K562 (cell line): ENCODE measurements at regions not wholly inside any gene's neighbourhood (a gene's known extent, or its start where the extent isn't known, plus 50 kb on each side); places are given as distances from the start of the nearest gene placed in this dataset.

Source experiments
- CHD2 ChIP-seq: IDR thresholded peaks from 2 replicates; pipeline ENCODE4 v1.6.1; 2011; ENCODE audit warnings: low read depth, low read length
- CREB3L1 ChIP-seq: fragments of 450-650 bp; IDR thresholded peaks from 2 replicates; pipeline ENCODE4 v1.6.1; 2014; ENCODE audit warnings: low read depth, mild to moderate bottlenecking, moderate library complexity, borderline replicate concordance
- E2F5 ChIP-seq: sonication (generic); formaldehyde crosslinking; IDR thresholded peaks from 2 replicates; pipeline ENCODE4 v1.8.0; 2022; ENCODE audit warnings: mild to moderate bottlenecking, missing genetic modification reagents
- FOXO4 ChIP-seq: fragments of 450-650 bp; formaldehyde crosslinking; IDR thresholded peaks from 2 replicates; pipeline ENCODE4 v1.4.0; 2020; ENCODE audit warnings: mild to moderate bottlenecking, moderate library complexity
- HINFP ChIP-seq: fragments of 450-650 bp; conservative IDR thresholded peaks from 2 replicates; pipeline ENCODE4 v1.6.1; 2016; ENCODE audit warnings: missing genetic modification characterization, low read depth, mild to moderate bottlenecking, control low read depth, missing compliant biosample characterization
- KAT7 ChIP-seq: sonication (generic); formaldehyde crosslinking; IDR thresholded peaks from 2 replicates; pipeline ENCODE4 v1.8.0; 2022; ENCODE audit warnings: missing genetic modification reagents, mild to moderate bottlenecking, borderline replicate concordance
- KDM5B ChIP-seq: fragments of 200-600 bp; sonication (generic); IDR thresholded peaks from 2 replicates; pipeline ENCODE4 v1.6.1; 2012; ENCODE audit warnings: low read depth, mild to moderate bottlenecking, moderate library complexity, low read length, control low read depth, inconsistent platforms; ENCODE audit not compliant: insufficient replicate concordance
- LEF1 ChIP-seq: fragments of 450-650 bp; IDR thresholded peaks from 2 replicates; pipeline ENCODE4 v1.6.1; 2016; ENCODE audit warnings: mild to moderate bottlenecking
- NFE2 ChIP-seq: IDR thresholded peaks from 2 replicates; pipeline ENCODE4 v1.6.1; 2014; ENCODE audit warnings: antibody characterized with exemption, low read depth
- NR0B1 ChIP-seq: fragments of 450-650 bp; IDR thresholded peaks from one replicate; pipeline ENCODE4 v1.6.1; 2018; ENCODE audit warnings: mild to moderate bottlenecking, moderate library complexity; ENCODE audit not compliant: partially characterized antibody
- NR1H2 ChIP-seq: sonication (generic); formaldehyde crosslinking; IDR thresholded peaks from 2 replicates; pipeline ENCODE4 v1.4.0; 2020; ENCODE audit warnings: mild to moderate bottlenecking, missing genetic modification reagents
- POLR3A ChIP-seq: IDR thresholded peaks from 2 replicates; pipeline ENCODE4 v1.6.1; 2011; ENCODE audit warnings: borderline replicate concordance, mild to moderate bottlenecking, moderate library complexity; ENCODE audit not compliant: insufficient read length, insufficient read depth; ENCODE audit errors: extremely low read depth
- SIN3A ChIP-seq, 2 experiments: fragments of 150-350 bp in 1 of 2; IDR thresholded peaks; 2 replicates each; pipeline ENCODE4 v1.6.1; 2011 to 2016; ENCODE audit warnings: borderline replicate concordance in 2 of 2, low read depth in 2 of 2, low read length in 2 of 2, mild to moderate bottlenecking in 2 of 2, moderate library complexity in 2 of 2; ENCODE audit not compliant: control insufficient read depth in 1 of 2
- SMAD3 ChIP-seq: fragments of 450-650 bp; formaldehyde crosslinking; conservative IDR thresholded peaks from 2 replicates; pipeline ENCODE4 v1.4.0; 2020; ENCODE audit warnings: mild to moderate bottlenecking
- TOE1 ChIP-seq, 2 experiments: fragments of 450-650 bp in 1 of 2; sonication (generic) in 1 of 2; formaldehyde crosslinking in 1 of 2; IDR thresholded peaks; 2 replicates each; pipeline versions ENCODE4 v1.7.1 to v1.8.0; 2016 to 2022; ENCODE audit warnings: borderline replicate concordance in 2 of 2, mild to moderate bottlenecking in 2 of 2, antibody characterized with exemption in 1 of 2, inconsistent platforms in 1 of 2, low read depth in 1 of 2, missing genetic modification reagents in 1 of 2, moderate library complexity in 1 of 2
- ZFP30 ChIP-seq: fragments of 250-450 bp; sonication (Bioruptor Pico); IDR thresholded peaks from 2 replicates; pipeline ENCODE4 v1.8.0; 2022; ENCODE audit warnings: moderate library complexity, mild to moderate bottlenecking, inconsistent platforms, borderline replicate concordance
- ZNF121 ChIP-seq: sonication (generic); formaldehyde crosslinking; conservative IDR thresholded peaks from 2 replicates; pipeline ENCODE4 v1.8.0; 2022; ENCODE audit warnings: missing genetic modification reagents
- ZNF232 ChIP-seq: sonication (generic); formaldehyde crosslinking; IDR thresholded peaks from 2 replicates; pipeline ENCODE4 v1.8.0; 2022; ENCODE audit warnings: mild to moderate bottlenecking, missing genetic modification reagents
- ZNF263 ChIP-seq: sonication (generic); formaldehyde crosslinking; IDR thresholded peaks from 2 replicates; pipeline ENCODE4 v1.8.0; 2022; ENCODE audit warnings: mild to moderate bottlenecking, missing genetic modification reagents, borderline replicate concordance
- ZNF431 ChIP-seq: sonication (generic); formaldehyde crosslinking; IDR thresholded peaks from 2 replicates; pipeline ENCODE4 v1.8.0; 2022; ENCODE audit warnings: mild to moderate bottlenecking, missing genetic modification reagents
- ZNF699 ChIP-seq: fragments of 250-450 bp; sonication (Bioruptor Pico); IDR thresholded peaks from 2 replicates; pipeline ENCODE4 v1.8.0; 2021; ENCODE audit warnings: mild to moderate bottlenecking, moderate library complexity; ENCODE audit not compliant: insufficient replicate concordance
- ZNF707 ChIP-seq: fragments of 250-450 bp; sonication (Bioruptor Pico); conservative IDR thresholded peaks from 2 replicates; pipeline ENCODE4 v1.8.0; 2022; ENCODE audit warnings: inconsistent platforms, mild to moderate bottlenecking, moderate library complexity

DNA sequence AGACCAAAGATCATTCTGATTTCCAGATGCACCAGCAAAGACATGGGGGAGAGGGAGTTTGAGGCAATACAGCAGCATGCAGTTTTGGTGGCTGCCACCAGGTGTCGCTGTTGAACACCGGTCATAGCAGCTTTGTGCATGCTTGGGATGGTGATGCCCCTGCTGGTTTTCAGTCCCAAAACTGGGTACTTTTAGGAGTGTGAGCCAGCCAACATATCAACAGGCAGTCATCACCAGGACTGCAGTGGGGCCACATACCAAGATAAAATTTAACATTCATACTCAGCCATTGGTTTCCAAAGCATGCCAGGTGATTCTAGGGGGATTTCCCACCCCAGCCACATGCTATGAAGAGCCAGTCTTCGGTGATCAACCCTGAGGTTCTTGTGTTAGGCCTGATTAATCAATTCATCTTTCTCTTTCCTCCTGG is 64.2 kb downstream of the PHETA1 start (continued):
- no peak for TF ChIP-seq KDM5B
- TF ChIP-seq CHD2, result no peak
- no peak for TF ChIP-seq KAT7 (CRISPR knock-in tag)
- TF ChIP-seq NR0B1, result no peak
- TF ChIP-seq FOXO4 (CRISPR knock-in tag), result no peak
- TF ChIP-seq ZNF232 (CRISPR knock-in tag), result no peak
- TF ChIP-seq NFE2, result no peak
- no peak for TF ChIP-seq ZNF707 (CRISPR knock-in tag)
- no peak for TF ChIP-seq ZNF699 (CRISPR knock-in tag)
- TF ChIP-seq POLR3A, result no peak
- no peak for TF ChIP-seq HINFP (tag)
- no peak for TF ChIP-seq E2F5
- TF ChIP-seq ZFP30 (CRISPR knock-in tag), result no peak
- no peak for TF ChIP-seq LEF1
- no peak for TF ChIP-seq NR1H2 (CRISPR knock-in tag)
- no peak for TF ChIP-seq SMAD3 (CRISPR knock-in tag)
- no peak for TF ChIP-seq SIN3A (IDR thresholded peaks at IDR 0.05; ENCODE audit: borderline replicate concordance in 2 of 2, control insufficient read depth in 1 of 2, low read depth in 2 of 2, low read length in 2 of 2)
- TF ChIP-seq CREB3L1, result no peak
- no peak for TF ChIP-seq TOE1 (IDR thresholded peaks at IDR 0.05; ENCODE audit: borderline replicate concordance)
- no peak for TF ChIP-seq TOE1 (CRISPR knock-in tag; IDR thresholded peaks at IDR 0.05; ENCODE audit: borderline replicate concordance, low read depth)
- TF ChIP-seq ZNF431 (CRISPR knock-in tag), result no peak
- TF ChIP-seq ZNF121 (CRISPR knock-in tag), result no peak
- no peak for TF ChIP-seq ZNF263
